ENCODE measurements at regions not wholly inside any gene's neighbourhood (a gene's known extent, or its start where the extent isn't known, plus 50 kb on each side); places are given as distances from the start of the nearest gene placed in this dataset.

DNA sequence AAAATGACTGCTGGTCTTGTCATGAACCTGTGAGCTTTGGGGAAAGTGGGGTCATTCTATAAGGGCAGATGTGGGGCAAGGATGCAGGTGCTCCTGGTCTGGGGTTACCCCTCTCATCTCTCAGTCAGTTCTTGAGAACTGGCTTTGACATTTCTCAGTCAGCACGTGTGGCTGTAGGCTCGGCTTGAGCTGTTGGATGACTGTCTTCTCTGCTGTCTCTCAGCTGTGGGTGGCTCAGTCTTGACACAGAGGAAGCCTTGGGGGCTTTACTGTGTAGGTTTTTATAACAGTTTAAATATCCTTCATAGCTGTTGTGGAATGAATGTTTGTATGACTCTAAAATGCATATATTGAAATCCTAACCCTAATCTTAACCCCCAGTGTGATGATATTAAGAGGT lies 296.4 kb upstream of the CELF4 start:
- TF ChIP-seq, protein P1, sequence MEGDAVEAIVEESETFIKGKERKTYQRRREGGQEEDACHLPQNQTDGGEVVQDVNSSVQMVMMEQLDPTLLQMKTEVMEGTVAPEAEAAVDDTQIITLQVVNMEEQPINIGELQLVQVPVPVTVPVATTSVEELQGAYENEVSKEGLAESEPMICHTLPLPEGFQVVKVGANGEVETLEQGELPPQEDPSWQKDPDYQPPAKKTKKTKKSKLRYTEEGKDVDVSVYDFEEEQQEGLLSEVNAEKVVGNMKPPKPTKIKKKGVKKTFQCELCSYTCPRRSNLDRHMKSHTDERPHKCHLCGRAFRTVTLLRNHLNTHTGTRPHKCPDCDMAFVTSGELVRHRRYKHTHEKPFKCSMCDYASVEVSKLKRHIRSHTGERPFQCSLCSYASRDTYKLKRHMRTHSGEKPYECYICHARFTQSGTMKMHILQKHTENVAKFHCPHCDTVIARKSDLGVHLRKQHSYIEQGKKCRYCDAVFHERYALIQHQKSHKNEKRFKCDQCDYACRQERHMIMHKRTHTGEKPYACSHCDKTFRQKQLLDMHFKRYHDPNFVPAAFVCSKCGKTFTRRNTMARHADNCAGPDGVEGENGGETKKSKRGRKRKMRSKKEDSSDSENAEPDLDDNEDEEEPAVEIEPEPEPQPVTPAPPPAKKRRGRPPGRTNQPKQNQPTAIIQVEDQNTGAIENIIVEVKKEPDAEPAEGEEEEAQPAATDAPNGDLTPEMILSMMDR (IDR thresholded peaks at IDR 0.05), result no peak
- TF ChIP-seq POLR2A (IDR thresholded peaks at IDR 0.05), result no peak
